Suppressor macrophage (primary cell): ENCODE measurements at regions not wholly inside any gene's neighbourhood (a gene's known extent, or its start where the extent isn't known, plus 50 kb on each side); places are given as distances from the start of the nearest gene placed in this dataset.

ENCODE experiments used
- DNase-seq, 4 experiments: peaks; one replicate each; pipeline ENCODE4 v3.0.0-alpha.2; 2020 to 2022

DNA sequence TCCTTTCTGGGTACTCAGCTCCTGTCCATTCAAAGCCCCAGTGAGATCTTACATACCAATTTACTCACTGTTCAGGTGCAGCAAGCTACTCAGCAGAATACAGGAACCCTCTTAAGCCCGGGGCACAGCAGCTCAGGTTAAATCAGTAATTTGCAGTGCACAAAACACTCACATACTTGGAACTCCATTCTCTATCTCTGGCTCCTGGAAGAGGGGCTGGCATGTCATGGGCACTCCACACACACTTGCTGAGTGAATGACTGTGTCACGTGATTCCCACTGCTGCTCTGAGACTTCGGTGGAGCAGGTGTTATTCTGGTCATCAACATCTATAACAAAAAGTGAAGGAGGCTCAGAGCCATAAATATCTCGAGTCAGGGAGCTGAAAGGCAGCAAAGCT is 157.3 kb upstream of the BDNF start:
- no peak for DNase-seq

DNA sequence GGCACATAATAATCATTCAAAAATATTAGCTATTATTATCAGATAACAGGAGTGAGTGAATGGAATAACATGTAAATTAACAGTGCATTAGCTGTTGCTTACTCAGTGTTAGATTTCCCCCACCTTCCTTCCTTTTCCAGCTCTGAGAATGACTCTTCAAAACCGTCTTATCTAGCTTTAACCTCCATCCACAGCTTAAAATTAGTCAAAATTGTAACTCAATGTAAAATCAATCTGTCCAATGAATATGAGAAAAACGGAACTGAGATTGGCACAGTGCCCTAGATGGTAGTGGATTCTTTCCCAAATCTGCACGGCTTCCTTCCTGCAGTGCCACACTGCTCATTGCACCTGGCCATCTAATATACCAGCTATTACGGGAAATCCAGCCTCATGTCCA is 156.8 kb upstream of the BDNF start:
- peak in 3 of 4 experiments; percentile 11 to 51 (median 14) for DNase-seq

DNA sequence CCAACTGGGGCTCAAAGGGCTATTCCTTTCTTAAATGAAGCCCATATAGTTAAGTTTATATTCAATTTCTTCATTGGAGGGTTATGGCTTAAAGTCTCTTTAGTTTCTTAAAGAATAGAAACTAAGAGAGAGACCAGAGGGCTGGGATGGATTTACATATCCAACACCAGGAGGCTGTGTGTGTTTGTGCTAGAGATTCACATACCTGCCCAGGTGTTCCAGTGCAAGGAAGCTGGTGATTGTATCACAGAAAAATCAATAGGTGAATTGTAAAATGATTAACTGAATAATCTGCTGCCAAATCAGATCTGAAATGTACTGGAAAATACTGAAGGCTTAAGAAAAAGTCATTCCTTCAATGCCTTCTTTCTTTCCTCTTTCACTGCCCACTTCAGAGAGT is 148.2 kb upstream of the BDNF start:
- DNase-seq: no peak

DNA sequence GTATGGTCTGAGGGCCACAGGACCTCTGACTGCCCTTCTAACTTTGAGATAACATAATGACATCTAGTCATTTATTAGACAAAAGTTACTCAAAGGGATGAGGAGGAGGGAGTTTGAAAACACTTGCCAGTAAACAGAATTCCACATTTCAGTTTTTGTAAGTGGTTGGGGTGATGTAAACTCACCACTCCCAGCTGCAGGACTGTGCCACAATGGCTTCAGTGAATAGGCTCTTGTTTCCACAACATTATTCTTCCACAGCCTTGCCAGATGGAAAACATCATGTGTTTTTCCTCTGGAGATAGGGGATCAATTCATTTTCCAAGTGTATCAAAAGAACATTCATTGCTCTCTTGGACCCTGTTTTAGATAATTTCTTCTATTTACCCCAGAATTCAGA is 147.2 kb upstream of the BDNF start:
- no peak for DNase-seq

DNA sequence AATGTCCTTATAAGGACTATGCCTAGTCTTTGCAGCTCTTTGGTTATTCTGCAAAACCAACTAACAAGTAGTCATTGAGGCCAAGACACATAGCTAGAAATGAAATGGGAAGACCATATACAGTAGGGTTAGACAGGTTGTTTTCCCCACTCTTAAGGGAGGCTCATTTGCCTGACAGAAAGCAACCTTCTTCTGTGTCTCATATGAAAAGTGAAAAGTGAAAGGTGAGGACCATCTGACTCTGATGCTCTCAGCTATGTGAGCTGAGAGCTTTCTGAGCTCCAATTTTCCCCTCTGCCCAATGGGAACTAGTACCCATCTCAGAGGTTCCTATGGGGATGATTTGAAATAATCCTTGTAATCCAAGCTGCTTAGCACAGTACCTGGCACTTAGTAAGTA is 142.0 kb upstream of the BDNF start:
- no peak for DNase-seq

DNA sequence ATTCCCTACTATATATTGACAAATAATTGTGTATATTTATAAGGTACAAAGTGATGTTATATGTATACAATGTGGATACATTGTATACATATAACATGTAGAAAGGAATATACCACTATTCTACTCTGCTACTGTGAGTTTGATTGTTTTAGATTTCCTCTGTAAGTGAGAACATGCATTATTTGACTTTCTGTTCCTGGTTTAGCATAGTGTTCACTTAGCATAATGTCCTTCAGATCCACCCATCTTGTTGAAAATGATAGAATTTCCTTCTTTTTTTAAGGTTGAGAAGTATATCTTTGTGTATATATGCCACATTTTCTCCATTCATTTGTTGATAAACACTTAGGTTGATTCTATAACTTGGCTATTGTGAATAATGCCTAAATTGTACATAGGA is 140.8 kb upstream of the BDNF start:
- no peak for DNase-seq

DNA sequence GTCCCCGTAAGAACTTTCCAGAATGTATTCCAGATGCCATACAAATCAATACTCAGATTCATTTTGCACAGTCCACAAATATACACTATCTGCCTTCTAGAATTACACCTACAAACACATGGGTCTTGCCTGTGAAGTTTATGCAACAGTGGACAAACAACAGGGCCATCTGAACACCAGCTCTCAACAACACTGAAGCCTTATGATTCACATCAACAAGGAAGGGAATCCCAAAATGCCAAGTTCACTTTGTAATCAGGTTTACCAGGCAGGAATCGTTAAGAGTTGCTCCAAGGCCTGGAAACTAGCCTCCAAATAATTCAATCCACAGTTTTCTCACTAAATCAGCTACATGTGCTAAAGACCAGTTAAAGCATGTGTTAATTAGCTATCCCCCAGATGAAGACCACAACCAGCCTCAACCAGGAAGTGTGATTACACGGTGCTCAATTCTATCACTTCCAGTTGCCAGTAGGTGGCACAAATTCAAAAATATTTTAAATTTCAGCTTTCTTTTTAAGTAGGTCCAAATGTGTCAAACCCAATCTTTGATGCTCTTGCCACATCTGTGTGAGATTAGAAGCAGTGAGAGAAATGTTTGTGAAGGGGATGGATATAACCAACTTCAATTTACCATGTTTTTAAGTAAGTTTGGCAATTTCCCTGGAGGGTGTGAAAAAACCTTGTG is 139.1 kb upstream of the BDNF start:
- peak in 2 of 4 experiments; percentile 2 to 5 for DNase-seq

DNA sequence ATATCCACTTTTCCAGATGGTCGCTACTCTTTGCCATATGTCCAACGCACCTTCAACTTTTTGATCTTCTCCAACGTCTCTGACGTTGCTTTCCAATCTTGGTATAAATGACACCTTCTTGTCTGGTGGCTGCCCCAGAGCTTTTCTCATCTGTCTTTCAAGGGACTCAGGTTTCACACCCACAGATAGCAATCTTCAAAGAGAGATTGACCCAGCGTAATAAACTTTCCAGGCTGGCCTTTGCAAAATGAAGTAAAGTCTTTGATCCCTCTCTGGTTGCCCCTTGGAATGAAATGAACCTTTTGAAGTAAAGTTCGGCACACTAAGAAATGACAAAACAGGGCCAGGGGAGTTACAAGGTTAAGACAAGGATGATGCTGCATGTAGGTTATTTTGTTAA is 138.4 kb upstream of the BDNF start:
- DNase-seq: no peak

DNA sequence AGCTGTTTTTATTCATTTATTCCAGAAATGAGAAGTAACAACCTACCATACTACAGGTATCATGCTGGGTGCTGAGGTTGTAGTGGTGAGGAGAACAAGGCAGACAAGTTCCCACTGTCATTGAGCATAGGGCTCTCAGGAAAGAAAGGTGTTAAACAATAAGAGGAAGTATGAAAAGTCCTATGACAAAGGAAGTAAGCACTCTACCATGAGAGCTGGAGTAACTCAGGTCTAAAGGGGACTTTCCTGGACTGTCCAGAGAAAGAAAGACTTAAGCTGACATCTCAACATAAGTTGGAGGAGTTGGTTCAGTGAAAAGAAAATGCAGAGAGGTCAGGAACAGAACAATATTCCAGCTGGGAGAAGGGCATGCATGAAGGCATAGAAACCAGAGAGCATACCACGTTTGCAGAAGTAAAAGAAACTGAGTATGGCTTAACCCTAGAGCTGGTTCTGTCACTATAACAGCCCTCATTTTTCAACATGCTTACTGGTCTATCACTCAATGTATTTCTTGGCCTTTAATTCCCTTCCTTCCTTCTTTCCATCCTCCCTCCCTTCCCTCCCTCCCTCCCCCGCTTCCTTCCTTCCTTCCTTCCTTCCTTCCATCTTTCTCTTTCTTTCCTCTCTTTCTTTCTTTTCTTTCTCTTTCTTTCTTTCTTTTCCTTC is 137.8 kb upstream of the BDNF start:
- no peak for DNase-seq

DNA sequence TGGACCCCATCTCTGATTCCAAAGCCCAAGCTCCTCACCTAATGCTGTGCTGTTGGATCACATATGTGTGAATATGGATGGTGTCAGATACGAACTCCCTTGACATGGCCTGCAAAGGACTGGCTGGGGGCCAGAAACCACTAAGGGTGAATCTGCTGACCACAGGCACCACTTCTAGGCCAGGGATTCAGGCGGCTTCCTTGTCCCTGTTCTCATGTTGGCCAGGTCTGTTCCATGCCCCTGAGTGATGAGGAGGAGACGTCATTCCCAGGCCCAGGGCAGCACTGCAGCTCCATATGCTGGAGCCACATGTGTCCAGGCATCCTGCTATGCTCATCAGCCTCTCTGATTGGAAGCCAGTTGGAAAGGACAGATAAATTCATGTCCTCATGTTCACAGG is 130.0 kb upstream of the BDNF start:
- no peak for DNase-seq

DNA sequence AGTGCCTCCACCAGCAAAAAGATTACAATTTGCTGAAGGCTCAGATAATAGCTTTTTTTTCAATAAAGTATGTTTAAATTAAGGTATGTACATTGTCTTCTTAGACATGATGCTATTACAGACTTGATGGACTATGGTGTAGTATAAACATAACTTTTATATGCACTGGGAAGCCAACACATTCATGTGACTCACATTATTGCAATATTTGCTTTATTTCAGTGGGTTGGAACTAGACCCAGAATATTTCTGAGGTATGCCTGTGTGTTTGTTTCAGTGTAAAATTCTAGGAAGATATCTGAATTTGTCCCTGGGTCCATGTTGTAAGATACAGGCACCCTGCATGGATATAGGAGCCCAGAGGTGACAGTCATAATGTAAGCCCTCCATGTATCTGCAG is 120.0 kb upstream of the BDNF start:
- DNase-seq: no peak

DNA sequence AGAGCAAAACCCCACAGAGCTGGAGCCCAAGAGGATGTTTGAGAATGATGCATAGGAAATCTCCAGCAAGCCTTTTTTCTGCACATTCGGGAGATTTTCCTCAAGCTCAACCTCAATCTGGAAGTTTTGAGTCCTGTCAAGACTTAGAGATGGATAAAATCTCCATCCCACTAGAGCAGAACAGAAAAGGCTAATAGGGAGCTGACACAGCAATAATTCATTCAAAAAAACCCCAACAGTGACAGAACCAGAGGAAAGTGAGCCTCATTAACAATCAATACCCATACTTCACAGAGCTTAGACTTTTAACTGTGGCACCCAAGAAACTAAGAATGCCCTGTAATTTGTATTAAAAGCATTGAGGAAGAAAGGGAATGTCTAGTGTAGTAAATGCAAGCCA is 115.9 kb upstream of the BDNF start:
- no peak for DNase-seq

DNA sequence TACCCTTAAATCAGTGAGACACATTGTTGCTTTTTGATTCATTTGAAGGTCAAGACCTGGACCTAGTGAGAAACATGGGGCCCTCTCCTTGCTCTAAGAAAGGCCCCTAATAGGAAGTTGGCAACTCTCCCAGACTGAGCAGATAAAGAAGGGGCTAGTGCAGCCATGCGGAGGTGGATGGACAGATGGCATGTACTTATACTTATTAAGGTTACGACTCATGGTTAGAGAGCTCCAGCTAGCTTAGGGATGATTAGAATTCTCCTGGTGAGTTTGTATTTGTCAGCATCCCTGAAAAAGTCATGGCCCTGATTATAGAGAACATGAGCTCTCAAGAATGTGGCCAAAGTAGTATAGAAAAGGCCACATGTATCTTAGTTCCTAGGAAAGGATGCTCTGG is 112.1 kb upstream of the BDNF start:
- DNase-seq: no peak

DNA sequence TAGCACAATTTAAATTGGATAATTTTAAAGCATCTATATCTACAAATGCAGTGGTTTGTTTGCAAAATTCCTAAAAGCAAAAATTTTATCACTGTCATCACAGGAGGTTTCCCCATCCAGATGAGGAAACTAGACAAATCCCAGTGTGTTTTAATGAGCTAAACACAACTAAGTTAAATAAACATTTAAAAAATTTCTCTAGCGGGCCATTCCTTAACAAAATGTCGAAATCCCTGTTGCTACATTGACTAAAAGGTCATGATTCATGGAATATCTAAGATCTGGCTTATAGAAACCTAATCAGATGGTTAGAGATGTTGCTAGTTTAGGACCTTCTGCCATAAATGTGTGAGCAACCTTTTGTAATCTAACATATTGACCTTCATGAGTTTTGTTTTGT is 107.3 kb upstream of the BDNF start:
- no peak for DNase-seq

DNA sequence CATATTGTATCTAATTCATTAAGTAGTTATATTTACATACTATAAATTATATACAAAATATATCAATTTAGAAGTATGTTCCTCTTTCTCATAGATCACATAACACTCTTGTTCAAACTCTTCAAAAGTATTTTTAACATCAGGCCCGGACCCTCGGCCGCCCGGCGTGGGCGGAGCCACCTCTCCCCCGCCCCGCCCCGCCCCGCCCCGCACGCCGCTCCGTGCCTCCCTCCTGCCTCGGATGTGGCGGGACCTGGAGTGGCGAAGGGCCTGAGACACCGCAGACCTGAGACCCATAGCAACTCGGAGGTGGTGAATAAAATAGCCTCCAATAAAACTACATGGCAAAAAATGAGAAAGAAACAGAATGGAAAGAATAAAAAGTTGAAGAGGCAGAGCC is 105.9 kb upstream of the BDNF start:
- no peak for DNase-seq

DNA sequence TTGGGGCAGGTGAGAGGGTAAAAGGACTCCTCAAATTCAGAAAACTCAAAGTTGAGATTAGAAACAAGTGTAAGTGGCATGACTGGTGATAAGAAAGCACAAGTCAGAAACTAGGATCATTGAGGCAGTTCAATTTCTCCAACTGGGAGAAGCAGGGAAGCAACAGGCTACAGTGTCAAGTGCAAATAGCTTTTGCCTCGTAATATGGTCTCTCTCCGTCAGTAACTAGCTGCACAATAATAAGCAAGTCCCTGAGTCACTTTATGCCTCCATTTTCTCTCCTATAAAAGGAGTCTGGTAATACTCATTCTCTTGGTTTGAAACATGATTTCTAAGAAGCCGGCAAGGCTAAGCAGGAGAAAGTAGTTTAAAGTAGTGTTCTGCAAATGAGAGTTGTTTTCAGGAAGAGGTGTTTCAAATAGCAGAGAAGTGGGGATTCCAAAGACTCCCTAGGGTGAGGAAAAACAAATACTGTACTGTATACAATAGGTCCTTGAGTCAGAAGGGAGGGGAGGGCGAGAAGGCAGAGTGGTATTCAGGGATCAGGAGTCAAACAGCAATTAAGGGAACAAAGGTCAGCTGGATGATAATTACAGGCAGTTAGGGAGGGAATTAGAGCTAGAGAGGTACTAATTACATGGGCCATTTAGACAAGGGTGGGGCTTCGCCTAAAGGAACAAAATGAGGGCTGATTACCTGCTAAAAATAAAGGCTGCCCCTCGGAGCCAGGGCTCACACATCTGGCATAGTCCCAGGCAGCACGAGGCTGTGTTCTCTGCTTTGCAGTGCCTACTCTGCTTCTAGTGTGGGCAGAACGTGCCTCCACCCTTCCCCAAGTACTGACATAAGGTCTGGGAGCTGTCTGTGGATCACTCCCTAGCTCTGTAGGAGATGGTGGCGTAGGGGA is 96.0 kb upstream of the BDNF start:
- DNase-seq: no peak

DNA sequence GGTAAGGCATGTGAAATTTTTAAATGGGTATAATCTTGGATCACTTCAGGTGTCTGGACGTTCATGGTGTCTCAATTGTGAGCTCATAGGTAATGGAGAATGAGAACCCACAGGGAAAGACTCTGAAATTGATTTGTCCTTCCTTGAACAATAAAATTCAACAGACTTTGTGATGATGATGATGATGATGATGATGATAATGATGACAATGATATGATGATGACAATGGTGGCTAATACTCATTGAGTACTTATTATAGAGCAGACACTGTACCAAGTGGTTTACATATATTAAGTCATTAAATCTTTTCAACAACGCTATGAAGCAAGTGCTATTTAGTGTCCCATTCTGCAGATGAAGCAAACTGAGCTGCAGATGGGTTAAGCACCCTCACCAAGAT is 86.6 kb upstream of the BDNF start:
- no peak for DNase-seq

DNA sequence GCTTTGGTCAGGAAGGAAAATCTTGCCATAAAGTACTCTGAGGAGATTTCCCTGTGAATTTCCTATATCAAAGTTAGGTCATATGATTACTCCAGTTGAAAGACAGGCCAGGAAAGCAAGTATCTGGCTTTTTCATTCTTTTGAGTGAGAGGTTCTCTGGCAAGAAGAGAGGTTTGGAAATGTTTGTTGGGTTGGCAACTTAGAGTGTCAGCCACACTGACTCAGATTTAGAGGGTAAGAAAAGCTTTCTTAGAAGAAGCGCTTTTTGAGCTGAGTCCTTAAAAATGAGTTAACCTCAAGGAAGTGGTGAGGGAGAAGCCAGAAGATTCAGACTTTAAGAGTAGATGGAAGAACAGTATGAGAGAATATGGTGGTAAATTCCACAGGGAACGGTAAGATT is 86.1 kb upstream of the BDNF start:
- DNase-seq: no peak

DNA sequence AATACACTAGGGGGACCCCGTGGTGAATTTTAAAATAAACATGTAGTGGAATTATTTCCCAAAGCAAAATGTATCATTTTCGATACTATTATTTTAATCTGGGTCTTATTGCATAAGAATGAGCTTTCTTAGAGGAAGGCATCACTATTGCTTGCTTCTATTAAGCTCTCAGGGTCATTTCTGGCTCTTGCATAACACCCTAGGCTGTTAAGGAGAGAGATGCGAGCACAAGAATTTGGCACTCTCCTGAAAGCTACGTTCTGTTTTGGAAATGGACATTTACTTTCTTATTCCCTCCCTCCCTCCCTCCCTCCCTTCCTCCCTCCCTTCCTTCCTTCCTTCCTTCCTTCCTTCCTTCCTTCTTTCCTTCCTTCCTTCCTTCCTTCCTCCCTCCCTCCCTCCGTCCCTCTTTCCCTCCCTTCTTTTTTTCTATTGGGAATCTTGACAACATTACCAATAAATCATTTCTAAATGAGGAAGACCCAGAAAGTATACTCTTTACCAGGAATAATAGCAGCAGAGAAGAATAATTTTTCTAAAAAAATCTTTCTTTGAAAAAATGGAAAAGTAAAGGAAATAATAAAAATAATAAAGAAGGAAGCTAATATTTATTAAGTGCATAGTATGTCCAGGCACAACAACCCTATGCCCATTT is 83.6 kb upstream of the BDNF start:
- no peak for DNase-seq

DNA sequence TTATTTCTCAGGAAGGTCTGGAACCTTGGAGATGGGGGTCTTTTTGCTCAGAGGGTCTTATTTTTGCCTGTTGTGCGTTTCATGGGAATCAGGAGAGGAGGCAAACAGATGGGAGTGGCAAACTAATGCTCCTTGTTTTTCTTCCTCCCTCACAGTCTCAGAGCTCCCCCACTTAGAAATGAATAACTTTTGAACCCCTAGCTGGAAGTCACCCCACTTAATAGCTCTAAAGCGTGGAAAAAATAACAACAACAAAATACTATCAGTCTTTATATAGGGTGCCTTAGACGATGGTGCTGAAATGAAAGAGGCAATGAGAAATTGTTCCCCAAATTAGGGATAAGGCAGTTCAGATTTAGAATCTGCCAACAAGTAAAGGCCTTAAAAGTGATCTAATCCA is 76.8 kb upstream of the BDNF start:
- no peak for DNase-seq

DNA sequence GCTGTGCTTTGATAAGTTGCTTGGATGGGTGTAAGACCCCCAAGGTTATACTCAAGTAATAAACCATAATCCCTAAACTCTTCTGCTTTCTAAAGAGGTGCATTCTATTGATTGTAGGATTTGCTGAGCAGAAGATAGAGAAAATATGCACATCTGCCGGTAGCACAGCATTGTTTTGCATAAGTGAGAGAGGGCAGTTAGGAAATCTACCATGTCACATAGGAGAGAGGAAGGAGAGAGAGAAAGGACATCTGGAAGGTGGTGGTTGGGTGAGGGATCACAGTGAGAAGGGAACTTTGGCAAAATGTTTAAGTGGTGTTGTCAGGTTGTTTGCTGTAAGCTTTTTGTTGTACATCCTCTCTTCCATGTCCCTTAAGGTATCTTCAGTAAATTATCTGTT is 73.6 kb upstream of the BDNF start:
- DNase-seq: no peak

DNA sequence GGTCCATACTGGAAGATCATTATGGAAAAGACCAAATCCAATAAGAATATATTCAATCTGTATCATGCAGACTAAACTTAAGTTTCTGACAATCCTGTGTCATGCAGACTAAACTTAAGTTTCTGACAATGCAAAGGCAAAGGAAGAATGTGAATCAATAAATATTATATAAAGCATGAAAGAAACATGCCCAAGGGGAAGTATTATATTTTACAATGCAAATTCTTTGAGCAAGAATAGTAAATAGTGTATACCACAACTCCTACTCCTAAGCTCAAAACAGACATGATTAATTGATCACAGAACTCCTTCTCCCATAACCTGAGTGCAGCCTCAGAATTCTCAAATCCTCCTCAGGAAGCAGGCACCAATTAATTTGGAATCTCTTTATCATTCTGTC is 71.3 kb upstream of the BDNF start:
- DNase-seq: no peak

DNA sequence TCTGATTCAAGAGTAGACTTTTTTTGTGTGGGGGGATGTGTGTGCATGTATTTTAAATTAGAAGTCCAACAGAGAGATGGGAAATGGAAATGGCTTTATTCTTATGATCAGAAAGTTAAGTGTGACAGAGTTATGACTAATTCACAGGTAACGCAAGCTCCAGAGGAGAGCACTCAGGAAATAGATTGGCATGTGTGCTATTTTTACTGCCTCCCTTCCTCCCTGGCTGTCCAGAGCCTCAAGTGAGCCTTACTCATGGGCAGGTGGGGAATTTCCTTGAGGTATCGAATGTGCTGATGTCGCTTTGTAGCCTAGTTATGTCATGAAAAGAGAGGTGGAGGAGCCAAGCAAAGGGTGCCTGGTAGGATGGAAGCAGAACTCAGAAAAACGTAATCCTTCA is 70.3 kb upstream of the BDNF start:
- no peak for DNase-seq
